Cerebellar nuclear complex (tissue), 1 donor: ENCODE measurements at regions not wholly inside any gene's neighbourhood (a gene's known extent, or its start where the extent isn't known, plus 50 kb on each side); places are given as distances from the start of the nearest gene placed in this dataset.
"Not testable (repeated sequence)": the region's sequence is repeated elsewhere in the genome, so short reads cannot be mapped to it uniquely, and the experiment has no call there.

Experiments used
- DNase-seq, 2 experiments: peaks; one replicate each; lab custom pipeline; 2025; lab: John Stamatoyannopoulos, UW

DNA sequence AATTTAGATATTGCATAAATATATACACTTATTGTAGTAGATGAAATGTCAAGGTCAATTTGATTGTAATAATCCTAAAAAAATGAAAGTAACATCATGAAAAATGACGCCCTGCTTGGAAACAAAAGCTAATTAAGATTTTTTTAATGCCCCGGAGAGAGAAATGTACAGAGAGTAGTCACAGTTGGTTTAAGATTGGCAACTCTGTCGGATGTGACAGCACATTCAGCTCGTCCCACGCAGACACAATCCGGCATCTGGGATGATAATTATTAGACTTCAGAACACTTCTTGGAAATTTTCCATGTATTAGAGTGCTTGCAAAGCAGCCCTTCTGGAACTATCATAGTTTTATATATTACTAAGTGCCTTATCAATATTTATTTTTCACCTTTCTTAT lies 478.0 kb downstream of the PDHA2 start:
- no peak for DNase-seq

DNA sequence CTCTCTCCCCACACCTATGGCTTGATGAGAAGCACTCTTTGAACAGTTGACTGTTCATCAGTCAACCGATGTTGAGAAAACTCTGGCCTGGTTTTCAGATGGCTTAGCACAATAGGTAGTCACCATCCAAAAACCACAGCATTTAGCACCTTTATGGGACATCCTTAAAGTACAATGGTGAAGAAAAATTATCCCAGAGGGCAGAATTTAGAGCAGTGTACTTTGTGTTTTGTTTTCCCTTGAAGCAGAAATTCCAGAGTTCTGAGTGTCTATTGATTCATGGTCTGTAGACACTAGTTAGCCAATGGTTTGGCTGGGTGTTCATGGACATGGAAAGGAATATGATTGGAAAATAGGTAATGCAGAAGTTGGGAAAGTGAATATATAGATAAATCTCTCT lies 487.0 kb downstream of the PDHA2 start:
- DNase-seq, result no peak

DNA sequence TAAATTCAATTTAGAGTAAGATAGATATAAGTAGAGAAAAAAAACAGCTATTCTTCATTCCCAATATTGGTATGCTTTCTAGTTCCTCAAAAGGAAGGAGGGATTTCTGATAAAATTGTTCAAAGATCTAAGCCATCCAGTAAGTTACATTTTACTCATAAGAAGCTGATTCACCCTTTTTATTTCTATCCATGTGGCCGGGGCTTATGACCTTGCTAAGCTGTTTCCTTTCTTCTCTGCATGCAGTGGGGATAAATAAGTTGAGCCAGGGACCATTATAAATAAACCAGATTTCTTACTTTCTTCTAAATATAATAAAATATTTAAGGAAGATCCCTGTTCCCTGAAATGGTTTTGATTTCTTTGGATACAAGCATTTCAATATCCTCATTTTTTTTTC lies 502.3 kb downstream of the PDHA2 start:
- no peak for DNase-seq

DNA sequence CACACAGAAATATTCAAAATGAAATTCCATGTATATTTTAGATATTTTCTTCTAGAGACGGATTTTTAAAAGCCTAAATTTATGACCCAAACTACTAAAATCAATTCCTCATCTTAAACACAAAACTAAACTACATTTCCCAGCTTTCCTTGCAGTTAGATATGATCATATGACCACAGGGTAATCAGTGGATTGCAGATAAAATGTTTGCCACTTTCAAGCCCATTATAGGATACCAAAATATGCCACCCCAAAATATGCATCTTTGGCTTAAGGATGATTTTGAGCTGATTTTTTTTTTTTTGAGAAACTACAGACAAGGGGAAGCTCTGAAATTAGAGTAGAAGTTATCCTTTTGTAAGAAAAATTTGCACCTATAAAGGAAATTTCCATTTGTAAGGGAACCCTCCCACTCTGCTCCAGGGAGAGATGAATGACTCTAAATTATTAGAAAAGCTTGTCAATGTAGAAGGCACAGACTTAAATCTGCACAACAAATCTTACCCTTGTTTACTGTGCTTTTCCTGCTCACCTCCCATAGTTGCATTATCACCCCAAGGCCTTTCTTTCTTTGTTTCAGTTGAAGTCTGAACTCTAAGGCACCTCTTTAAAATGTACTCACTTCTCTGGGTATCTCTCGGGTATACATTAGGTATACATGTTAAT lies 503.0 kb downstream of the PDHA2 start:
- DNase-seq, result no peak

DNA sequence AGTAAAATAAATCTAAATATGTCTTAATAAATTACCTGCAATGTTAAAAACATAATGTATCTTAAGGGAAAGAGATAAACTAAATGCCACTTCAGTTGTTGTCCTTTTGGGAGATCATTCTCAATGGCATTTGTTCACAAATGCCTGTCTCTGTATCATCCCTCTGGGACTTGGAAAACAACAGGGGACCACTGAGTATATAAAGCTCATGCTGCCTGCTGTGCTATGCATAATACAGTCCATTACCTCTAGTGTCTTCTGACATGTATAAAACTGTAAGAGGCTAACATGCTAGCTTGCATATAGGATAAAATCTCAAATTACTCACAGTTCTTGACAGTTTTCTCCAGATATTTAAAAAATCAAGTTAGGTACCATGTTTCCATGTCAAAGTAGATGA lies 503.9 kb downstream of the PDHA2 start:
- no peak for DNase-seq

- no peak for DNase-seq
Measured at GRCh38 chr4:96347582-96347981, 507.7 kb downstream of the PDHA2 start.

DNA sequence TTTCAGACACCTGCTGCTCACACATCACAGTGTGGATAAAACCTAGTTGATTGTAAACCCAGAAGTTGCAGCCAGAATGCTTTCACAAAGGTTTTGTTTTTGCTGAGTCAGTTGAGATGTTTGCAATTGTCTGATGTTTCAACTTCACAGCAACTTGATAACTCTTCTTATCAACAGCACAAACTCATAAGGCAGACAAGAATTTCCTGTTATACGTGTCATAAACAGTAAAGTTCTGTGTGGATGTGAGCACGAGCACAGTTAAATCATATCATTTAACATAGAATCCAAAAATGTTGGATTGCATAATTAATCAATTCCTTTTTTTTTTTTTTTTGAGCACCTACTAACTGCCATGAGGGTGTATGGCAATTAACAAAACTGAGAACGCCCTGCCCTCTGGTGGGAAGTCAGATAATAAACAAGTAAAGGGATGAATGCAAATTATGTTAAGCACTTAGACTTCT lies 512.2 kb downstream of the PDHA2 start:
- no peak for DNase-seq

DNA sequence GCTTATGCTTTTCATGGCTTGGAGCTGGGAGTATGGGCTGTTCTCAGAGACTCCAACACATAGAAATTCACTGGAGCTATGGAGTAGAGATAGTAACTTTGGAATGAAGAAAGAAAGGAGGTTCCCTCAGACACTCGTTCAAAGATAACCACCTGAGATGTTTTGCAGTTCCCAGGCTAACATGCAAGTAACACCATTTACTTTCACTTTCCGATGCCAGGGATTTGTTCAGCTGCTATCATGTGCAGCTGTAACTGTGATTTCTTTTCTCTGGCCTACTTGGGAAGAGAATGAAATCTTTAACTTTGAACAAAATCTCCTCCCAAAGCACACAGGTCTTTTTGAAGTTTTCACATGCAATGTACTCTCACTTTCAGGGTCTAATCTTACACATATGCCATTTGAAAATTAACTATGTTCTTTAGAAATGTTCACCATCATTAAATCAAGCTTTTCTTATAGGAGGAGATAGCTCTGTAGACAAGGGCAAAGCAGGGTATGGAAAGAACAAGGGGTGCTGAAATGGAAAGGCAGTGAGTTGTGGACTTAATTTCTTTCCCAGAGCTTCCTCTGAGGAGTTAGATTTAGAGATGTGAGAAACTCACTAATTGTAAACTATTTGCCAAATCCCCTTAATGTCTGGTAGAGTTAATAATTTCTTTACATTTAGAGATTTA lies 514.3 kb downstream of the PDHA2 start:
- DNase-seq, result no peak

DNA sequence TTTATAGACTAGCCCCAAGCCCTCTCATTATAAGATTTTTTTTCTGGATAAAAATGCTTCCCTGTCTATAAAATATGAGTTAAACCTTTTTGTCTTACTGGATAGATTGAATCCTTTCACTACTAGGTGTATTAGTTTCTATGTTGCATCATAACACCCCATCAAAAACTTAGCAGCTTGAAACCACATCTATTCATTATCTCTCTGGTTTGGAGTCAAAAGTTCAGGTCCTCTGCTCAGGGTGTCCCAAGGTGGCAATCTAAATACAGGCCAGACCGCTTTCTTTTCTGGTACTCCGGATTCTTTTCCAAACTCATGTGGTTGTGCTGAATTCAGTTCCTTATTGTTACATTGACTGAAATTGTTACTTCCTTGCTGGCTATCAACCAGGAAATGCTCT lies 515.5 kb downstream of the PDHA2 start:
- no peak for DNase-seq

DNA sequence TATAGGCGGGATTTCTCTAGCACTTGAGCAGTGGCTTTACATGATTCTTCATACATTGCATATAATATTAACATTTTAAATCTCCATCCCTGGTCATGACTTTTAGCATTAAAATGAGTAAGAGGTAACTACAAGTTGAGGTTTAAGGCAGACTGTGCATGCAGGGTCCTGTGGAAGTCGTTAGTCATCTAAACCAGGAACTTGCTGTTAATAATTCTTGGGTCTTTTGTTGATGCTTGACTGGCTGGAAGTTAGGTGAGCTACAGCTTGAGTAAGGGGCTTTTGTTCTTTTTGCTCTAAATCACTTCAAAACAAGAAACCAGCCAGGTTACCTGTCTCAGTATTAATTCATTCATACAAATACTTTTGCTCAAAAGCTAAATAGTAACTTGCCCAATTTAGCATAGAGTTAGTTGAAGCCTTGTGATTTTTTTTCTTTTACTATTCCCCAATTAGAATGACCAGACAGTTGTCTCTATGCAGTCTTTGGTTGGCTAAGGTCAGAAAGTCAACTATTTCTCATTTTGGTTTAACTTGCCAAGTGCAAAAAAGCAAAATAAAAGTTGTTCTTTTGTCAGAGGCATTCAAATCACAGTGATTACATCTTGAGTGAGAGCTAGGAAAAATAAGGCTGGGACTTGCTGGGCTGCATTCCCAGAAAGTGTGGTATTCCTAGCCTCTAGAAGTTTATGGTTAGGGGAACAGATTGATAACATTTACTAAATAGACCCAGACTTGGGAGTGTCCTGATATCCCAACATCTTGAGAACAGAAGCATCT lies 516.9 kb downstream of the PDHA2 start:
- no peak for DNase-seq

DNA sequence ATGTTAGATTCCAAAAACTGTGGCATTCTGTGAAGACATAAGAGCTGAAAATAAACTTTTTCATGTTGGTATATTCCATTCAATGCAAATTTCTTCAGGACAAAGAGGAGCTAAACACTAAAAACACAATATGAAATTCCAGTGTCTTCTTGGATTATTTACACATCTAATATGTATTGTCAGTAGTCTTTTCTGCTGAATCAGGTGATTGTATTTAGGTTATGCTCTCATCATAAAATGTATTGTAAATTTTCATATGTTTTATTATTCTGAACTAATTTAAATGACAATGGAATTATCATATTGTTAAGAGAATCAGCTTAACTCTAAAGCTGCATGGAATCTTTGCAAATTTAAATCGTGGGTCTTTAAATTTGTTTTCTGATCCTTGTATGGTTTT lies 526.7 kb downstream of the PDHA2 start:
- DNase-seq, result no peak

DNA sequence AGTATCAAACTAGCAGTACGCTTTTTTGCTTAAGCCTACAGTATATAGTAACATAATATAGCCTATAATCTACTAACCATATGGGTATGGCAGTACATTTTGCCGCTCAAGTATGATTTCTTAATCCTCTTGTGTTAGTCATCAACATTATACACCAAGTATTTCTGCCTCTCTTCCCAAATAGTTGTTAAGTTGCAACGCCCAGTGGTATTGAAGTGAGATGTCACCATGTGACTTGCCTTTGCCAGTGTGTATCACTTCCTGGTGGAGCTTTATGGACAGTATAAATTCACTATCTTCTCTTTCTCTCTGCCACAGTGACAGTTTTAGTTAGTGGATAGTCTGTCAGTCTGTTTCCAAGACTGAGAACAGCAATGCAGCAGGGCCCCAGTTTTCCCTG lies 535.5 kb downstream of the PDHA2 start:
- no peak for DNase-seq

DNA sequence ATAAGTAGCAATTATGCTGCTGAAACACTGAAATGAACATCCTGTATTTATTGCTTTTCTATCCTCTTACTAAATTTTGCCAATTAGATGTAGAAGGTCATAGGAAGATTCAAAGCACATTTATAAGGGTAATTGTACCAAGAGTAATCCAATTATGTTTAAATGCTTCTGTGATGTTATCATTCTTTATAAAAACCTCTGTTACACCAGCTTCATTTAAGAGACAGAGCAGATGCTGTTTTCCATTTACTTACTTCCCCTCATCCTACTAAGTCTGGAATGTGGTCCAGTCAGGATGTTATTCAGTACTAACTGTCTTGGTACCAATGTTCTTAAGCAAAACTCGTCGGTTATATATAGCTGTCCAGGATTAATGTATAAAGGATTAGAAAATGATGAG lies 539.6 kb downstream of the PDHA2 start:
- no peak for DNase-seq

GRCh38 chr4:96380106-96380505 lies 540.2 kb downstream of the PDHA2 start:
- DNase-seq, result no peak

GRCh38 chr4:96383349-96383748 lies 543.5 kb downstream of the PDHA2 start:
- no peak for DNase-seq

DNA sequence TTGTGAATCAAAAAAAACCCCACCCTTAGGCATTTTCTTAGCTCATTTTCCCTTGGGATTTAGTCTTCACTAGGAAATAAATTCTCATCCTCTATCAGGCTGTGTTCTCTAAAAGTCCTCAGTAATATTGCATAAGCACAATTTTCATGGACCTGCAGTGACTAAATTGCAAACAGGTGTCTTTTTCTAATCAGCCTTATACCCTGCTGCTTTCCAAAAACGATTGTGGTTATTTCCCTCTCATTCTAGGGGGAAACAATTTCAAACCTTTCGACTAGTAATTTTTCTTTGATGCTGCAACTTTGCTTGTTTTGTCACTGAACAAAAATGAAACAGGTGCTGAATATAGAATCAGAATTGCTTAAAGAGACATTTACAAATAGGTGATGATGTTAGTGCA lies 549.9 kb downstream of the PDHA2 start:
- no peak for DNase-seq

DNA sequence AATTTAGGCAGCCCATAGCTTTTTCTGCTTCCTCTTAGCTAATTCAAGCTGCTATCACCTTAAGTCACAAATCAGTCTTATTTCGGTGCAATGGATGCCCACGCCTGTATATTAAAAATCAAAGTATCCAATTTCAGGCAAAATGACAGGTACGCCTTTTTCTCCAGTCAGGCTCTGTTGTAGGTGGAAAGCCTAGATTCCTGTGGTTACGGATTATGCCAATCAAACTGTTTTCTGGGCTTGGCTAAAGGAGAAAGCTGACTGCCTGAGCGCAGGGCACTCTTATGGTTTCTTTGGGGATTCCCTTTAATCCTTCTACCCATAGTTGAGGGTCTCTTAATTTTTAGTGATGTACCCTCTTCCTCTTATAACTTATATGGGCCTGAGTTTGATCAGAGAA lies 550.5 kb downstream of the PDHA2 start:
- DNase-seq, result no peak

DNA sequence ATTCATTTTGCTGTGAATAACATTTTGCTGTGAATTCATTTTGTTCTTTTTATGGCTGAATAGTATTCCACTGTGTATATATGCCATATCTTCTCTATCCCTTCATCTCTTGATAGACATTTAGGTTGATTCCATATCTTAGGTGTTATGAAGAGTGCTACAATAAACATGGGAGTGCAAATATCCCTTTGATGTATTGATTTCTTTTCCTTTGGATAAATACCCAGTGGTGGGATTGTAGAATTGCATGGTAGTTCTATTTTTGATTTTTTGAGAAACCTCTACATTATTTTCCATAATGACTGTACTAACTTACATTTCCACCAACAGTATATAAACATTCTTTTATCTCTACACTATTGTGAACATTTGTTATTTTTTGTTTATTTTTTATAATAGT lies 555.9 kb downstream of the PDHA2 start:
- no peak for DNase-seq

- no peak for DNase-seq
Measured at GRCh38 chr4:96406742-96407141, 566.8 kb downstream of the PDHA2 start.

GRCh38 chr4:96407225-96407624 lies 567.3 kb downstream of the PDHA2 start:
- DNase-seq, result no peak

DNA sequence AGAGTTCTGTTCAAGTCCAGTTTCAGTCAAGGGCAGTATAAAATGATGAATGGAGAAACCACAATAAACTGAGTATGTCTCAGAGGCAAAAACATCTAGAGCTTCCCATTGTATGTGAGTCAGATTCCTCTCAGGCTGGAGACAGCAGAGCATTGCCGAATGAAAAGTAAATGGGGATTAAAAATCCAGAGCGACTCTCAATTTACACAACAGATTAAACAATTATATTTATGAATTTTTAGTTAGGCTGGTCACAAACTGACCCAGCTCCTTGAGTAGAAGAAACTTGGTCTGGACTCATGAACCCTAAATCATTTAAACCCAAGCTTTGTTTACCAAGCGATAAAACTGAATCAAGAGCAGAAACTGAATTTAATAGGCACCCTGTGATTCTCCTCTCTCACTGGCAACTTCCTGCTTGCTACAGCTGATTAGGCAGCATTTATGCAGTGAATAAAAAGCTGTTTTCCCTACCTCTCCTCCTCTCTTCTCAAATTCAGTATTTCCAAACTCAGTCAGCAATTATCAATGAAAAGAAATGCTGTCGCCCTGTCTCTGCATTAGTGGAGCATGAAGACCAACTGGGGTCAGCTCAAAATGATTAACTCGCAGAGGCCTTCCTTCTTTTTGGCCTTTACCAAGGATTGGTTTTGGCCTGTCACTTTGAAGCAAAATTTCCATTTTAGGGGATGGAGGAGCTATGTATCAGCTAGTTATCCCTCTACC lies 568.0 kb downstream of the PDHA2 start:
- DNase-seq, result no peak

DNA sequence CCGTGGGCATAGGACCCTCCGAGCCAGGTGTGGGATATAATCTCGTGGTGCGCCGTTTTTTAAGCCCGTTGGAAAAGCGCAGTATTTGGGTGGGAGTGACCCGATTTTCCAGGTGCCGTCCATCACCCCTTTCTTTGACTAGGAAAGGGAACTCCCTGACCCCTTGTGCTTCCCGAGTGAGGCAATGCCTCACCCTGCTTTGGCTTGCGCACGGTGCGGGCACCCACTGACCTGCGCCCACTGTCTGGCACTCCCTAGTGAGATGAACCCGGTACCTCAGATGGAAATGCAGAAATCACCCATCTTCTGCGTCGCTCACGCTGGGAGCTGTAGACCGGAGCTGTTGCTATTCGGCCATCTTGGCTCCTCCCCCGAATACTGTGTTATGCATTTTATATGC lies 575.0 kb downstream of the PDHA2 start:
- DNase-seq, result not testable (repeated sequence)
